ENCODE measurements at regions not wholly inside any gene's neighbourhood (a gene's known extent, or its start where the extent isn't known, plus 50 kb on each side); places are given as distances from the start of the nearest gene placed in this dataset.

- DNase-seq (ENCODE audit: low spot score): no peak
These were observed 347.9 kb downstream of the SEC14L1 start for GRCh38 chr17:77488531-77489238.

- DNase-seq (ENCODE audit: low spot score): no peak
These were observed 348.6 kb downstream of the SEC14L1 start for GRCh38 chr17:77489239-77489892.

GRCh38 chr17:77489893-77490255 lies 349.1 kb downstream of the SEC14L1 start:
- no peak for DNase-seq (ENCODE audit: low spot score)

- DNase-seq (ENCODE audit: low spot score): no peak
These were observed 349.8 kb downstream of the SEC14L1 start for GRCh38 chr17:77490361-77491183.

GRCh38 chr17:77491921-77492445 lies 351.2 kb downstream of the SEC14L1 start:
- DNase-seq (ENCODE audit: low spot score): no peak

- no peak for DNase-seq (ENCODE audit: low spot score)
These were observed 351.9 kb downstream of the SEC14L1 start for GRCh38 chr17:77492446-77493237.

- DNase-seq (ENCODE audit: low spot score): no peak
These were observed 352.6 kb downstream of the SEC14L1 start for GRCh38 chr17:77493238-77493820.

- DNase-seq (ENCODE audit: low spot score): no peak
These were observed 353.3 kb downstream of the SEC14L1 start for GRCh38 chr17:77493901-77494663.

GRCh38 chr17:77494664-77495435 lies 354.1 kb downstream of the SEC14L1 start:
- DNase-seq (ENCODE audit: low spot score): peak; percentile 90

GRCh38 chr17:77495575-77495974 lies 354.8 kb downstream of the SEC14L1 start:
- no peak for DNase-seq (ENCODE audit: low spot score)

- DNase-seq (ENCODE audit: low spot score): no peak
These were observed 355.6 kb downstream of the SEC14L1 start for GRCh38 chr17:77496401-77496801.

GRCh38 chr17:77496831-77497577 lies 356.2 kb downstream of the SEC14L1 start:
- DNase-seq (ENCODE audit: low spot score): no peak

- DNase-seq (ENCODE audit: low spot score): no peak
These were observed 356.8 kb downstream of the SEC14L1 start for GRCh38 chr17:77497578-77497934.

GRCh38 chr17:77498091-77498741 lies 357.4 kb downstream of the SEC14L1 start:
- no peak for DNase-seq (ENCODE audit: low spot score)

- no peak for DNase-seq (ENCODE audit: low spot score)
These were observed 358.3 kb downstream of the SEC14L1 start for GRCh38 chr17:77498791-77499698.

GRCh38 chr17:77499699-77500435 lies 359.1 kb downstream of the SEC14L1 start:
- DNase-seq (ENCODE audit: low spot score): no peak

- no peak for DNase-seq (ENCODE audit: low spot score)
These were observed 360.4 kb downstream of the SEC14L1 start for GRCh38 chr17:77501101-77501566.

All from HuH-7.5 (cell line).